Stimulated activated naive CD4-positive, alpha-beta T cell (primary cell): ENCODE measurements at regions not wholly inside any gene's neighbourhood (a gene's known extent, or its start where the extent isn't known, plus 50 kb on each side); places are given as distances from the start of the nearest gene placed in this dataset.

ENCODE experiments used
- DNase-seq, 6 experiments: peaks; one replicate each; lab custom pipeline; 2025; lab: John Stamatoyannopoulos, UW

GRCh38 chr21:43302769-43303168, 124.2 kb downstream of the SIK1 start:
- no peak for DNase-seq

- no peak for DNase-seq
Observed at GRCh38 chr21:43302062-43302700, 124.8 kb downstream of the SIK1 start.

- no peak for DNase-seq
Observed at GRCh38 chr21:43301409-43302061, 125.4 kb downstream of the SIK1 start.

- DNase-seq = no peak
Observed at GRCh38 chr21:43300496-43301408, 126.2 kb downstream of the SIK1 start.

GRCh38 chr21:43299441-43300277, 127.3 kb downstream of the SIK1 start:
- no peak for DNase-seq

GRCh38 chr21:43298546-43299440, 128.1 kb downstream of the SIK1 start:
- no peak for DNase-seq

- DNase-seq = no peak
Observed at GRCh38 chr21:43297989-43298388, 128.9 kb downstream of the SIK1 start.

- DNase-seq = no peak
Observed at GRCh38 chr21:43297391-43297981, 128.7 kb downstream of the CRYAA start.

- DNase-seq = no peak
Observed at GRCh38 chr21:43295066-43295958, 126.5 kb downstream of the CRYAA start.

GRCh38 chr21:43294194-43294902, 125.5 kb downstream of the CRYAA start:
- no peak for DNase-seq

- no peak for DNase-seq
Observed at GRCh38 chr21:43292866-43293142, 124.0 kb downstream of the CRYAA start.

- no peak for DNase-seq
Observed at GRCh38 chr21:43292041-43292865, 123.4 kb downstream of the CRYAA start.

- no peak for DNase-seq
Observed at GRCh38 chr21:43291347-43291950, 122.6 kb downstream of the CRYAA start.

GRCh38 chr21:43290421-43291346, 121.9 kb downstream of the CRYAA start:
- no peak for DNase-seq

GRCh38 chr21:43289966-43290365, 121.2 kb downstream of the CRYAA start:
- DNase-seq = no peak

- no peak for DNase-seq
Observed at GRCh38 chr21:43289442-43289841, 120.6 kb downstream of the CRYAA start.
